ENCODE measurements at regions not wholly inside any gene's neighbourhood (a gene's known extent, or its start where the extent isn't known, plus 50 kb on each side); places are given as distances from the start of the nearest gene placed in this dataset.

GRCh38 chr7:42319631-42320030, 82.6 kb upstream of the GLI3 start:
- peaks cover 20% of the 10 kb centered on the region for H3K4me1 Mint-ChIP-seq
- TF ChIP-seq CTCF (conservative IDR thresholded peaks at IDR 0.05) = no peak

GRCh38 chr7:42315631-42316030, 78.6 kb upstream of the GLI3 start:
- H3K27ac Mint-ChIP-seq (ENCODE audit: unreplicated experiment) = no peak overlapping the region
- DNase-seq (ENCODE audit: low read depth, low spot score) = no peak
- H3K4me1 Mint-ChIP-seq = peaks cover 23% of the 10 kb centered on the region
- H3K36me3 Mint-ChIP-seq (ENCODE audit: low read depth) = peaks cover 5% of the 10 kb centered on the region
- H3K9me3 Mint-ChIP-seq = peaks cover 4% of the 10 kb centered on the region
- no peak overlapping the region for H3K4me3 Mint-ChIP-seq
- no peaks in the 10 kb centered on the region for H3K27me3 Mint-ChIP-seq (ENCODE audit: low read depth)
- TF ChIP-seq CTCF (conservative IDR thresholded peaks at IDR 0.05) = no peak

More at GRCh38 chr7:42319631-42320030, 82.6 kb upstream of the GLI3 start:
- H3K27me3 Mint-ChIP-seq (ENCODE audit: low read depth) = no peaks in the 10 kb centered on the region
- no peak overlapping the region for H3K4me3 Mint-ChIP-seq
- no peak overlapping the region for H3K27ac Mint-ChIP-seq (ENCODE audit: unreplicated experiment)
- no peaks in the 10 kb centered on the region for H3K9me3 Mint-ChIP-seq
- no peak for DNase-seq (ENCODE audit: low read depth, low spot score)
- no peaks in the 10 kb centered on the region for H3K36me3 Mint-ChIP-seq (ENCODE audit: low read depth)

- DNase-seq (ENCODE audit: low read depth, low spot score) = no peak
- Mint-ChIP-seq H3K4me1 (peaks cover 23% of the 10 kb centered on the region), H3K9me3 (peaks cover 4% of the 10 kb centered on the region), H3K36me3 (ENCODE audit: low read depth) (peaks cover 5% of the 10 kb centered on the region), H3K27ac (ENCODE audit: unreplicated experiment) (no peak overlapping the region), H3K27me3 (ENCODE audit: low read depth) (no peaks in the 10 kb centered on the region), H3K4me3 (no peak overlapping the region)
- no peak for TF ChIP-seq CTCF (conservative IDR thresholded peaks at IDR 0.05)
These were observed 78.1 kb upstream of the GLI3 start for GRCh38 chr7:42315103-42315502.

GRCh38 chr7:42314696-42315095, 77.7 kb upstream of the GLI3 start:
- Mint-ChIP-seq H3K36me3 (ENCODE audit: low read depth) (peaks cover 5% of the 10 kb centered on the region), H3K9me3 (peaks cover 4% of the 10 kb centered on the region), H3K27ac (ENCODE audit: unreplicated experiment) (no peak overlapping the region), H3K27me3 (ENCODE audit: low read depth) (no peaks in the 10 kb centered on the region), H3K4me3 (no peak overlapping the region), H3K4me1 (peaks cover 23% of the 10 kb centered on the region)
- DNase-seq (ENCODE audit: low read depth, low spot score) = no peak
- no peak for TF ChIP-seq CTCF (conservative IDR thresholded peaks at IDR 0.05)

GRCh38 chr7:42311195-42311594, 74.2 kb upstream of the GLI3 start:
- Mint-ChIP-seq H3K4me1 (peaks cover 18% of the 10 kb centered on the region), H3K27me3 (ENCODE audit: low read depth) (no peaks in the 10 kb centered on the region), H3K27ac (ENCODE audit: unreplicated experiment) (no peak overlapping the region), H3K4me3 (no peak overlapping the region), H3K36me3 (ENCODE audit: low read depth) (peaks cover 5% of the 10 kb centered on the region), H3K9me3 (peaks cover 9% of the 10 kb centered on the region)
- TF ChIP-seq CTCF (conservative IDR thresholded peaks at IDR 0.05) = no peak
- DNase-seq (ENCODE audit: low read depth, low spot score) = no peak
